ENCODE measurements at regions not wholly inside any gene's neighbourhood (a gene's known extent, or its start where the extent isn't known, plus 50 kb on each side); places are given as distances from the start of the nearest gene placed in this dataset.

DNA sequence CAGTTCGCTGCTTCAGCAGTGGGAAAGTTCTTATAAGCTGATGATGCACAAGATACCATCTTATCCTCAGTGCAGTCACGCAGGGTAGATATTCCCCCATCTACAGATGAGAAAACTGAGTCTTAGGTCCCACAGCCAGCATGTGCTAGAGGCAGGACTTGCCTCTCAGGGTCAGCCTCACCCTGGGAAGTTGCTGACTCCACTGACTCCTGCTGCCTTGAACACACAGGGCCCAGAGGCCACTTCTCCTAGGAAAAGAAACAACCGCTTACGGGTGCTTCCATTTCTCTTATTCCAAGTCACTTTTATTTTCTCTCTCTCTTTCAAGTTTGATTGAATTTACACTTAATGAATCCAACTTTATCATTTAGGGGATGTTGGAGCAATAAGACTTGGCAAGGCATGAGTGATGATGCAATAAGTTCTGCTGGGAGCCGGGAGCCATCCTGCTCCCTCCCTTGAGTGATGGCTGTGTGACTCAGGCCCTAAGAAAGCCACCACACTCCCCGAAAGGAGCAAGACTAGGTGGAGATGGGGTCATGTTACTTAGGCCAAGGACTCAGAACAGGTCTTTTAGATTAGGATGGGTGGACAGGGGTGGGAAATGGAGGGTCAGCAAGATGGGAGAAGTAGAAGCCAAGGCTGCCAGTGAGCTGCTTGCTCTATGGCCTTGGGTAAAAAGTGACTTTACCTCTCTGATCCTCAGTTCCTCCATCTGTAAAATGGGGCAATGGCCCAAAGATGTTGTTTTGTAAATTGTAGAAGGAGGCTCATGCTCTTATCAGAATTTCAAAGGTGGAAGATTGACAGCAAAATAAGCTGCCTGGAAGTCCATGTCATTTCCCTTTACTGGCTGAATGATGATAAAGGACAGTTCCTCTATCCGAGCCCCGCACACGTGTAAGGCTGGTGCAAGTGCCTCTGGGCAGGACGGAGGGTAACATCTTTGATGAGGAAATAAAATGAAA, 67.4 kb upstream of the ZNF618 start:
- TF ChIP-seq MXI1 (conservative IDR thresholded peaks at IDR 0.05; ENCODE audit: poor library complexity, severe bottlenecking) (no peak), EP300 (conservative IDR thresholded peaks at IDR 0.05; ENCODE audit: poor library complexity, severe bottlenecking) (no peak), TAF1 (IDR thresholded peaks at IDR 0.05; ENCODE audit: low read depth) (no peak), EZH2 (IDR thresholded peaks at IDR 0.05; ENCODE audit: borderline replicate concordance, insufficient read depth, low read length, poor library complexity, severe bottlenecking) (no peak)
- TF ChIP-seq, protein P1, sequence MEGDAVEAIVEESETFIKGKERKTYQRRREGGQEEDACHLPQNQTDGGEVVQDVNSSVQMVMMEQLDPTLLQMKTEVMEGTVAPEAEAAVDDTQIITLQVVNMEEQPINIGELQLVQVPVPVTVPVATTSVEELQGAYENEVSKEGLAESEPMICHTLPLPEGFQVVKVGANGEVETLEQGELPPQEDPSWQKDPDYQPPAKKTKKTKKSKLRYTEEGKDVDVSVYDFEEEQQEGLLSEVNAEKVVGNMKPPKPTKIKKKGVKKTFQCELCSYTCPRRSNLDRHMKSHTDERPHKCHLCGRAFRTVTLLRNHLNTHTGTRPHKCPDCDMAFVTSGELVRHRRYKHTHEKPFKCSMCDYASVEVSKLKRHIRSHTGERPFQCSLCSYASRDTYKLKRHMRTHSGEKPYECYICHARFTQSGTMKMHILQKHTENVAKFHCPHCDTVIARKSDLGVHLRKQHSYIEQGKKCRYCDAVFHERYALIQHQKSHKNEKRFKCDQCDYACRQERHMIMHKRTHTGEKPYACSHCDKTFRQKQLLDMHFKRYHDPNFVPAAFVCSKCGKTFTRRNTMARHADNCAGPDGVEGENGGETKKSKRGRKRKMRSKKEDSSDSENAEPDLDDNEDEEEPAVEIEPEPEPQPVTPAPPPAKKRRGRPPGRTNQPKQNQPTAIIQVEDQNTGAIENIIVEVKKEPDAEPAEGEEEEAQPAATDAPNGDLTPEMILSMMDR (IDR thresholded peaks at IDR 0.05; ENCODE audit: poor library complexity, severe bottlenecking) = no peak

Measured in neural cell (in vitro differentiated cells).